Right renal cortex interstitium (tissue), 3 donors: ENCODE measurements at regions not wholly inside any gene's neighbourhood (a gene's known extent, or its start where the extent isn't known, plus 50 kb on each side); places are given as distances from the start of the nearest gene placed in this dataset.
"Not testable (repeated sequence)": the region's sequence is repeated elsewhere in the genome, so short reads cannot be mapped to it uniquely, and the experiment has no call there.

Experiments used
- DNase-seq, 3 donors: peaks; one replicate each; pipeline ENCODE4 v3.0.0-alpha.2; 2013; ENCODE audit warnings: low read depth in 3 of 3, low spot score in 2 of 3

DNA sequence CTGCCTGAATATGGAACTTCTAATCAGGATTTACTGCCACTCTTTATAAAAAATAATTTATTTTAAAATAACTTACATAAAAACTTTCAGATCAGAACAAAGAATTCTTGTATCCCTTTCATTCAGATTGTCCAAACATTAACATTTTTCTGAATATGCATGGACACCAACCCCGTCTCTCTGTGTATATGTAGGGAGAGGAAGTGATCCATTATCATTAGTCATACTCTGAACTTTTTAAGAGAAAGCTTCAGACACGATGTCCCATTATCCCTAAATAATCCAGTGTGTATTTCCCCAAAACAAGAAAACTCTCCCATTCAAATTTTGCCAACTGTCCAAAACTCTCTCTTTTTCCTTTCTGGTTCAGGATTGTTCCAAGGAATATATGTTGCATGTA, 122.3 kb upstream of the CXADR start:
- DNase-seq = no peak

DNA sequence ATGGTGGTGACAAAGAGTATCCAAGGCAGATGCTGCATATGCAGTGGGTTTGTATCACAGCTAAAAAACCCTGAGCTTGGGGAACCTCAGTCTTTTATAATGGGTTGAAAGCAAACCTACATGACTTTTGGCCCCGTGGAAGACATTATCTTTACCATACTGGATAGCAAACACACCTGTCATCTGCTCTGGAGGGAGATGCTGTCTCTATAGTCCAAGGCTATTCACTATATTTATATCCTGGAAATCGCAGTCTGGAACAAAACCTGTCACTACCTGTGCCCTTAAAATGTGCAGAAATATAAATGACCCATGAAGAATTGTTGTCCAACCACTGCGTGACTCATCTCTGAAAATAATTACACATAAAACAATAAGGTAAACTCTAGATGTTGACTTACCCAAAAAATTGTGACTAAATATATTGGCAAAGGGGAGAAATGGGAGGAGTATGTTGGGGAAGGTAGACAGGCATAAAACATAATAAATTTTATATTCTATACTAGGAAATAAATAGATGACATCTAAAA, 121.0 kb upstream of the CXADR start:
- no peak for DNase-seq

DNA sequence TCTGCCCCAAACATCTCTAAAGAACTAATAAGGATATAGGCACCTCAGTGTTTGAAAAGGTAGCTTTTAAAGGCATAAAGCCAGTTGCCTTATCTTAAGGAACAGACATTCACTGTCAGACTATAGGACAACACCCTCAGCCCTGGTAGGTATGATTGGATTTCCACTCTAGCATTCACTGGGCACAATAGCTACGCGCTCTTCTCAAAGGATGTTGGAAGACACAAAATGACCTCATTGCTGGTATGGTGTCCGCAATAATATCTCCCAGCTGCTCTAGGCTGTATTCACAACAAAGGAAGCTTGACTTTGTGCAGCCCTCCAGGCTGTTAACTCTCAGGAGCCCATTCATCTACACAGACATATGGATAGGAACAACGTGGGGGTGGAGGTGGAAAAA, 119.4 kb upstream of the CXADR start:
- DNase-seq = no peak

DNA sequence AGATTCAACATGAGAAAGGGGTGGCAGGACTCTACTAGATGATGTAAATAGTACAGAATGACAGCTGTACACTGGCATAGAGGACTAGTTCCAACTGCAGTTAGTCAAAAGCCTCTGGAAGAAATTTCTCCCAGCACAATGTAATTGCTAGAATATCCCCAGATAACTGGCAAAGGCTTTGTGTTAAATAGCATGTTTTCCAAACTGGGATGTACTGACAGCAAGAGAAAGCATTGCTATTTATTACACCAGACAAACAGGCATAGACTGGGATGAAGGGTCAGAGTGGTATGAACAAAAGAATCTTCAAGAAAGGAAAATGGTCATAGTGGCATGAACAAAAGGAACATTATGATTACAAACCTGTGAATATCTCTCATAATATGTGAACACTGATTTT, 115.9 kb upstream of the CXADR start:
- DNase-seq = no peak

- DNase-seq = no peak
These were observed 115.1 kb upstream of the CXADR start for GRCh38 chr21:17397703-17398102.

DNA sequence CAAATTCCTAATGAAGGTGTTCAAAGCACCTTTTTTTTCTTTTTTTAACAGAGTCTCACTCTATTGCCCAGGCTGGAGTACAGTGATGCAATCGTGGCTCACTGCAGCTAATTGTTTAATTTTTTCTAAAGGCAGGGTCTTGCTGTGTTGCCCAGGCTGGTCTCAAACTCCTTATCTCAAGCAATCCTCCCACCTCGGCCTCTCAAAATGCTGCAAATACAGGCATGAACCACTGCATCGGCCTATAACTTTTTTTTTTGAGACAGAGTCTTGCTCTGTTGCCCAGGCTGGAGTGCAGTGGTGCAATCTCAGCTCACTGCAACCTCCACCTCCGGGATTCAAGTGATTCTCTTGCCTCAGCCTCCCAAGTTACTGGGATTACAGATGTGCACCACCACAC, 113.9 kb upstream of the CXADR start:
- not testable (repeated sequence) for DNase-seq

GRCh38 chr21:17402937-17403336, 109.9 kb upstream of the CXADR start:
- no peak for DNase-seq

GRCh38 chr21:17406202-17406601, 106.6 kb upstream of the CXADR start:
- DNase-seq = no peak

DNA sequence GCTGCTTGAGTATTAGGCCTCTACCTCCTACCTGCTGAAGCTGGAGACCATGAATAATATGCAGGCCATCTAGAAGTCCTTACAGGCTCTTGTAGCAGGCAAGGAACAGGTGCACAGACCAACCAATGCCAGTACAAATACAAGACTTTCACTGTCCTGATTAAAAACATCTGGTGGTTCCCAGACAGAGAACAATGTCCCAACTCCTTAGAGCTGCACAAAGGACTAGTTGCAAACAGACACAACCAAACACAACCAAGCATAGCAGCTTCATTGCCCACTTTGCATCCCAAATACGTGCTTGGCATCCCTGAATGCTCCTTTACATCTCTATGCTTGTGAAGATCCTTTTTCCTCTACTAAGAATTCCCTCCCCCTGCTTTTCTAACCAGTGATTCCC, 98.1 kb upstream of the CXADR start:
- no peak for DNase-seq

GRCh38 chr21:17416139-17416538, 96.7 kb upstream of the CXADR start:
- DNase-seq = no peak

DNA sequence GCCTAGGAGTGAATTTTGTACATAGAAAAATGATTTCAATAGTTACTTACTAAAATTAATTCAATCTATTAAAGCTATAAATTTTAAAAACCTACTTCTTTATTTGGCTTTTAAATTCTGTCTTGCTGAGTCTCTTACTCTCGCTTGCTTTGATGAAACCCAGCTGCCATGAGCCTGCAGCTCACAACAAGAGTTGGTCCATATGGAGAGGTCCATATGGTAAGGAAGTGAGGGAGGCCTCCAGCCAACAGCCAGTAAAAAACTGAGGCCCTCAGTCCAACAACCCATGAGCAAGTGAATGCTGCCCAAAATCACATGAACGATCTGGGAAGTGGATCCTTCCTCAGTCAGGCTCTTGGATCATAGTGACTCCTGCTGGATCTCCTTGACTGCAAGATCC, 89.9 kb upstream of the CXADR start:
- no peak for DNase-seq

- no peak for DNase-seq
These were observed 85.7 kb upstream of the CXADR start for GRCh38 chr21:17427157-17427556.

DNA sequence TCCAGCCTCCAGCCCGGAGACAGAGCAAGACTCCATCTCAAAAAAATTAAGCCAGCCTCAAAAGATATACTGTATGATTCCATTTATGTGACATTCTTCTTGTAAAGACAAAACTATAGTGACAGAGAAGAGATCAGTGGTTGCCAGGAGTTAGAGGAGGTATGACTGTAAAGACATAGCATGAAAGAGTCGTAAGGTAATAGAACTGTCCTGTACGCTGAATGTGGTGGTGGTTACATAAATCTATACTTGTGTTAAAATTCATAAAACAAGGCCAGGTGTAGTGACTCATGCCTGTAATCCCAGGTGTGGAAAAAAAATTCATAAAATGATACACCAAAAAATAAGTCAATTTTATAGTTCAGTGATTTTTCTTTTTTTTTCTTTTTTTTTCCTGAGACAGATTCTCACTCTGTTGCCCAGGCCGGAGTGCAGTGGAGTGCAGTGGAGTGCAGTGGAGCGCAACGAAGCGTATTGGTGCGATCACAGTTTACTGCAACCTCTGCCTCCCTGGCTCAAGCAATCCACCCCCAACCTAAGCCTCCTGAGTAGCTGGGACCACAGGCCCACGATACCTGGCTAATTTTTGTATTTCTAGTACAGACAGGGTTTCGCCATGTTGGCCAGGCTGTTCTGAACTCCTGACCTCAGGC, 84.9 kb upstream of the CXADR start:
- no peak for DNase-seq

DNA sequence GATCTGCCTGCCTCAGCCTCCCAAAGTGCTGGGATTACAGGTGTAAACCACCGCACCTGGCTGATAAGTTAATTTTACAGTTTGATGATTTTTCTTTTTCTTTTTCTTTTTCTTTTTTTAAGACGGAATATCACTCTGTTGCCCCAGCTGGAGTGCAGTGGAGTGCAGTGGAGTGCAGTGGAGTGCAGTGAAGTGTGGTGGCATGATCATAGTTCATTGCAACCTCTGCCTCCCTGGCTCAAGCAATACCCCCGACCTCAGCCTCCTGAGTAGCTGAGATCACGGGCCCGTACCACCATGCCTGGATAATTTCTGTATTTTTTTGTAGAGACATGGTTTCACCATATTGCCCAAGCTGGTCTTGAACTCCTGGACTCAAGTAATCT, 84.4 kb upstream of the CXADR start:
- no peak for DNase-seq

DNA sequence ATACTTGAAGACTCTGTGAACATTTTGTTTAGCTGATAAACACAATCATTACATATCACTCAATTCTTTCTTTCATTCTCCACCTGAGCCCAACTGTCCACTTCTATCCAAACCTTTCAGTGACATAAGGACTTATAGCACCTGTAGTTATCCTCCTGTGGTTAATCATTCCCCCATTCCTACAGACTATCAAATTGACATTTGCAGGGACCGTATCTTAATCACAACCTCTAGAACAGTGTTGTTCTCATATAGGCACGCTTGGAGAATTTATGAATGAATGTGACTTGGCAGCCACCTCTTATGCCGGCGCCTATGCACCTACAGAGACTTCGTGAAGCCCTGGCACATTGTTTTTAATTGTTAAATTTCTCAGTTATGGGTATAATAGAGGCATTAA, 83.9 kb upstream of the CXADR start:
- DNase-seq = no peak

DNA sequence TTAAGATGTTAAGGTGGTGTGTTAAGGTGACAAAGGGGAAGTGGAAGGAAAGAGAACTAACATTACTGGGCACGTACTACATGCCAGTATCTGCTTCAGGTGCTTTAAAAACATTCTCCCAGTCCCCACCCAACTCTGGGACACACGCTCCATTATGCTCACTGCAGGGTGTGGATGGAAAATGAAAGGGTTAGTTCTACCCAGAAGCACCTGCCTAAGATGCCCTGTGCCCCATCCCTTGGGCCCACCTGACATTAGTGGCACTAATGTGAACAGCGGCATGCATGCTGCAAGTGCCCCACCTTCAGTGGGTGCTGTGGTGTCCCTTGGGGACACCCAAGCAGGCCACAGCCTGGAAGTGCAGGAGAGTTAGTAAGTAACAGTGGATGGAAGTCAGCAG, 82.9 kb upstream of the CXADR start:
- no peak for DNase-seq

DNA sequence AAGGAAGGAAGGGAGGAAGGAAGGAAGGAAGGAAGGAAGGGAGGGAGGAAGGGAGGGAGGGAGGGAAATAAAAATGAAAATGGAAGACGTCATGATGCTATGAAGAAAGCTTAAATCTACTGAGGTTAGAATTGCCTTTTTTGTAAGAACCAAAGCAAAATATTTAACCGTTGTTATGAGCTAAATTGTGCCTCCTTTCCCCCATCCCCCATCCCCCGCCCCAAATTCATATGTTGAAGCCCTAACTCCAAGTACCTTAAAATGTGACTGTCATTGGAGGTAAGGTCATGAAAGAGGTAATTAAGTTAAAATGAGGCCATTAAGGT, 80.1 kb upstream of the CXADR start:
- DNase-seq = no peak

GRCh38 chr21:17433730-17434129, 79.1 kb upstream of the CXADR start:
- no peak for DNase-seq

DNA sequence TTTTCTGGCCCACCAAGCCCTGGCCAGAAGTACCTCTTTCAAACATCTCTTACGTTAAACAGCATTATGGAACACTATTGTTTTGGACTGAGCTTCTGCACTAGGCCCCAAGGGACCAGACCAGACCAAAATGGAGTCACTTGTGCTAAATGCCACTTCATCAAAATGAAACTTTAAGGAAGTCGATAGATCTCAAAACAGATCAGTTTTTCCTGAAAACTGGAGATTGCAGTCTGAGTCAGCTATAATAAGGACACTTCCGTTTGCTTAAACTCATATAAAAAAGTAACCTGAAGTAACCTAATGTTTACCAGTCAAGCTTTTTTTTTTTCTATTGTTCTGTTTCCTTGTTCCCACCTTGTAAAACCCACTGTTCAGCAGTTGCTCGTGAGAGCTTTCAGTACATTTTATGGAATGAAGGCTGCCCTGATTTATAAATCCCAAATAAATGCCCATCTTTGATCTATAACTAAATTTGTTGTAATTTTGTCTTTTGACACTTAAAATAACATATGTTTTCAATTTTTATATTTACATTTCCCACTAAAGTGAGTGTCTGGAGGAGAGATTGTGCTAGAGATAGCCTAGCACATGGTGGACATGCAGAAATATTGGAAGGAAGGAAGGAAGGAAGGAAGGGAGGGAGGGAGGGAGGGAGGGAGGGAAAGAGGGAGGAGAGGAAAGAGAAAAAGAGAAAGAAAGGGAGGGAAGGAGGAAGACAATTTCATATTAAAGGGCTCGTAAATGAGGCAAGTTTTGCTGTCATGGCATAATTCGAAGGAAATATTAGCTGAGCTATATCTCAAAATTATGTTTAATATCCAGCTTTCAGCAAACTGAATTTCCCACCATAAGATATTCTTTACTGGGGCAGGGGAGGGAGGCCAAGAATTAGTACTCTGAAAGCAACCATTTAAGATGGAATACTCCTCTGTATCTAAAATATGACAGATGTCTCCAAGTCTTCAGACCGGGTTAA, 77.0 kb upstream of the CXADR start:
- DNase-seq = no peak

- no peak for DNase-seq
These were observed 76.2 kb upstream of the CXADR start for GRCh38 chr21:17436626-17437111.

DNA sequence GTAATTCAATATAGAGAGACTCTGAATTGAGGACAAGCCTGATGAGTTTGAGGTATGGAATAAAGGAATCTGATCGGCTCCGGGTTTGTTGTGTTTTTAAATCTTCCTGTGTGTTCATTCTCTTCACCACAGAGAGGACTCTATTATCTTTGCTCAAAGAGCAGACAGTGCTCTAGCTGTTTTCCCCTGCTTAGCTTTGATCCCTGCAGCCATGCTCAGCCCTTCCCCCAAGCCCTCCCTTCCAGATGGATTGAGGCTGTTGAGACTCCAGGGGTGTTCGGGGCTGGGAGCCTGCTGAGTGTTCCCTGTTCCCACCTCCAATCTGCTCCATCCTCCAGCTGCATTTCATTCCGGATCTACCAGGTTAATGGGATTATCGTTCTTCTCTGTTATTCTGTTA, 74.2 kb upstream of the CXADR start:
- DNase-seq = no peak

GRCh38 chr21:17440969-17441368, 71.9 kb upstream of the CXADR start:
- no peak for DNase-seq
